Kidney epithelial cell (primary cell): ENCODE measurements at regions not wholly inside any gene's neighbourhood (a gene's known extent, or its start where the extent isn't known, plus 50 kb on each side); places are given as distances from the start of the nearest gene placed in this dataset.
"Not testable (repeated sequence)": the region's sequence is repeated elsewhere in the genome, so short reads cannot be mapped to it uniquely, and the experiment has no call there.

ENCODE experiments used
- DNase-seq: peaks from one replicate; pipeline ENCODE4 v3.0.0-alpha.2; 2010; ENCODE audit warnings: low read depth
- H3K27me3 ChIP-seq: 2 replicates; pipeline ENCODE4 v1.6.0; 2011; ENCODE audit warnings: low read length; ENCODE audit not compliant: control insufficient read depth, insufficient read depth
- H3K36me3 ChIP-seq: 2 replicates; pipeline ENCODE4 v1.5.1; 2011; ENCODE audit warnings: low read length; ENCODE audit not compliant: control insufficient read depth, insufficient read depth
- H3K4me3 ChIP-seq: 2 replicates; pipeline ENCODE4 v1.5.1; 2011; ENCODE audit warnings: low read depth, mild to moderate bottlenecking, control low read depth, low read length
- TF ChIP-seq, protein P1 (sequence below): IDR thresholded peaks from 2 replicates; pipeline ENCODE4 v1.5.1; 2011; ENCODE audit warnings: mild to moderate bottlenecking, moderate library complexity, low read length, control low read depth, inconsistent platforms; ENCODE audit not compliant: insufficient read depth, poor library complexity, severe bottlenecking

DNA sequence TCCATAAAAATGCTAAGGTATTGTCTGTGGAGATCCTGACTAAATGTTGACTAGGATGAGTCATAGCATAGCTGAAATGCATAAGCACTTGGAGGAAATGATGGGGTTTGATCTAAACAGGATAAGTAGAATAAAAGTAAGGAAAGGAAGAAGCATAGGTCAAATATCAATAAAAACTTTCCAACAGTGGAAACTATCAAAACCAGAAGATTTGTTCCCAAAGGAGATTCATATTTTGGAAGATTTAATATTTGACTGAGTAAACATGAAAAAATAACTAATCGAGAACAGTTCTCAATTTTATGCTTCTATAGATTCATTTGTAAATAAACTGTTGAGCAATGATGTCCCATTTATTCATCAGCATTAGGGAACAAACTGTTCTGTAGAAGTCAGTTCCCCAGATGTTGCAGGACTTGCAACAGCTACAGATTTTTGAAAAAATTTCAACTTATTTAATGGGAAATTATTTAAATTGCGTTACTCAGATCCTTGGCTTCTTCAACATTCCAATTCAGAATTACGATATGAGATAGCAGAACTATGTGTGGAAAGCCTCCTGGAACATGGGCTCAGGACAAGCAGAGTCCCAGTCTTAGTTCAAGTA lies 133.7 kb upstream of the TBX18 start:
- no peaks in the 10 kb centered on the region for H3K27me3 ChIP-seq
- no peaks in the 10 kb centered on the region for H3K36me3 ChIP-seq
- DNase-seq = peak; percentile 49
- TF ChIP-seq, protein P1, sequence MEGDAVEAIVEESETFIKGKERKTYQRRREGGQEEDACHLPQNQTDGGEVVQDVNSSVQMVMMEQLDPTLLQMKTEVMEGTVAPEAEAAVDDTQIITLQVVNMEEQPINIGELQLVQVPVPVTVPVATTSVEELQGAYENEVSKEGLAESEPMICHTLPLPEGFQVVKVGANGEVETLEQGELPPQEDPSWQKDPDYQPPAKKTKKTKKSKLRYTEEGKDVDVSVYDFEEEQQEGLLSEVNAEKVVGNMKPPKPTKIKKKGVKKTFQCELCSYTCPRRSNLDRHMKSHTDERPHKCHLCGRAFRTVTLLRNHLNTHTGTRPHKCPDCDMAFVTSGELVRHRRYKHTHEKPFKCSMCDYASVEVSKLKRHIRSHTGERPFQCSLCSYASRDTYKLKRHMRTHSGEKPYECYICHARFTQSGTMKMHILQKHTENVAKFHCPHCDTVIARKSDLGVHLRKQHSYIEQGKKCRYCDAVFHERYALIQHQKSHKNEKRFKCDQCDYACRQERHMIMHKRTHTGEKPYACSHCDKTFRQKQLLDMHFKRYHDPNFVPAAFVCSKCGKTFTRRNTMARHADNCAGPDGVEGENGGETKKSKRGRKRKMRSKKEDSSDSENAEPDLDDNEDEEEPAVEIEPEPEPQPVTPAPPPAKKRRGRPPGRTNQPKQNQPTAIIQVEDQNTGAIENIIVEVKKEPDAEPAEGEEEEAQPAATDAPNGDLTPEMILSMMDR = no peak
- no peak overlapping the region for H3K4me3 ChIP-seq

DNA sequence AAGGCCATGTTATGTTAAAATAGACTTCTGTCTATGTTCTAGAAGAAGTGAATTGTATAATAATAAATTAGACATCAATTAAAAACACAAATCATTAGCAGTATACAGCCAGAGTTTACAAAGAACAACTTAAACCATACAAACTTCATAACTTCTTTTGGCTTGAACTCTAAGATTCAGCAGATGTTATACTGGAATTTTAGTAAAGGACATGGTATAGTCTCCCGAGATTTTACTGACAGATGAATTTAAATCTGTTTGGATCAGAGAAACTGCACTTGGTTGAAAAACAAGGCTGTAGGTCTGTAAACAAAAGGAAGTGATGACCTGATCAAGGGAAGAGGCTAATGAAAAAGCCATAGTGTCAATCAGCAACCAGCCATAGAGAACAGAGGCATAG lies 132.6 kb upstream of the TBX18 start:
- DNase-seq = no peak
- no peaks in the 10 kb centered on the region for H3K27me3 ChIP-seq
- TF ChIP-seq, protein P1 = no peak

GRCh38 chr6:84892671-84893070 lies 128.3 kb upstream of the TBX18 start:
- peak; percentile 9 for DNase-seq
- H3K36me3 ChIP-seq = no peaks in the 10 kb centered on the region
- TF ChIP-seq, protein P1 = no peak
- no peak overlapping the region for H3K4me3 ChIP-seq
- H3K27me3 ChIP-seq = no peaks in the 10 kb centered on the region

More for the DNA sequence above, 132.6 kb upstream of the TBX18 start:
- Histone ChIP-seq H3K36me3 (no peaks in the 10 kb centered on the region), H3K4me3 (no peak overlapping the region)

GRCh38 chr6:84882768-84883766 lies 118.7 kb upstream of the TBX18 start:
- Histone ChIP-seq H3K36me3 (no peaks in the 10 kb centered on the region), H3K4me3 (no peak overlapping the region), H3K27me3 (no peaks in the 10 kb centered on the region)
- no peak for DNase-seq
- TF ChIP-seq, protein P1 = no peak

DNA sequence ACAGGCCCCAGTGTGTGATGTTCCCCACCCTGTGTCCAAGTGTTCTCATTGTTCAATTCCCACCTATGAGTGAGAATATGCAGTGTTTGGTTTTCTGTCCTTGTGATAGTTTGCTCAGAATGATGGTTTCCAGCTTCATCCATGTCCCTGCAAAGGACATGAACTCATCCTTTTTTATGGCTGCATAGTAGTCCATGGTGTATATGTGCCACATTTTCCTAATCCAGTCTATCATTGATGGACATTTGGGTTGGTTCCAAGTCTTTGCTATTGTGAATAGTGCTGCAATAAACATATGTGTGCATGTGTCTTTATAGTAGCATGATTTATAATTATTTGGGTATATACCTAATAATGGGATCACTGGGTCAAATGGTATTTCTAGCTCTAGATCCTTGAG lies 115.0 kb upstream of the TBX18 start:
- DNase-seq, H3K4me3 ChIP-seq, H3K27me3 ChIP-seq, H3K36me3 ChIP-seq: not testable (repeated sequence)

DNA sequence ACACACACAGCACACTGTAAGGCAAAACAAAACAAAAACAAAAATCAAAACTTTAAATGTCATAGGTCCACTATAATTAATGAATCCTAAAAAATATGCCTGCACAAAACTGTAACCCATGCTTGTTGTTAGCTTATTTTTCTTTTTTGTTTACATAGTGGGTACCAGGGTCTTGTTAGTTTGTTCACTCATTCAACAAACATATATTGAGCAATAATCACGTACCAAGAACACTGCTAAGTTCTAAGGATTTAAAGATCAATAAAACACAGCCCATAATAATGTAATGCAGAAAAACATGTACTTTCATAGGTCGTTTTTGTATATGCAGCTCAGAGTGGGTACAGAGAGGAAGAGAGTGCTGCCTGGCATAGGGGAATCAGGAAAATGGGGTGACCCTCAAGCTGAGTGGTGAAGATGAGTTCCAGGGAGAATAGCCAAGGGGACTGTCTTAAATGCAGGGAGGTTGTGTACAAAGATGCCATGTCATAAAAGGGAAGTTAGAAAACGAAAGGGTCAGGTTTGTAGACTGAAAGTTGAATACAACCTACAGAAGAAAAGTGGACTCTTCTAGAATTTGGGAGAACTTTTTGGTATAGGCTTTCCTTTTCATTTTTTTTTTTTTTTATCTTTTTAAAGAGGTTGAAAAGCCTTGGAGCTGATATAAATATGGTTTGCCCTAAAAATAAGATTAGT lies 113.3 kb upstream of the TBX18 start:
- no peaks in the 10 kb centered on the region for H3K36me3 ChIP-seq
- no peak overlapping the region for H3K4me3 ChIP-seq
- no peaks in the 10 kb centered on the region for H3K27me3 ChIP-seq
- TF ChIP-seq, protein P1 = no peak
- DNase-seq = no peak
